Fibroblast of skin of back (primary cell): ENCODE measurements at regions not wholly inside any gene's neighbourhood (a gene's known extent, or its start where the extent isn't known, plus 50 kb on each side); places are given as distances from the start of the nearest gene placed in this dataset.
A peak's percentile ranks its signal among the peaks of the same experiment; 100 is the strongest.
"Not testable (repeated sequence)": the region's sequence is repeated elsewhere in the genome, so short reads cannot be mapped to it uniquely, and the experiment has no call there.

Experiments used
- DNase-seq: peaks from one replicate; pipeline ENCODE4 v3.0.0-alpha.2; 2013

- DNase-seq = no peak
Observed at GRCh38 chr12:87556985-87557384, 472.2 kb downstream of the C12orf50 start.

- DNase-seq = not testable (repeated sequence)
Observed at GRCh38 chr12:87531213-87531612, 498.0 kb downstream of the C12orf50 start.

- no peak for DNase-seq
Observed at GRCh38 chr12:87529413-87529812, 499.8 kb downstream of the C12orf50 start.

GRCh38 chr12:87520968-87521367 lies 508.2 kb downstream of the C12orf50 start:
- DNase-seq = no peak

- DNase-seq = no peak
Observed at GRCh38 chr12:87518481-87518880, 510.7 kb downstream of the C12orf50 start.

- DNase-seq = no peak
Observed at GRCh38 chr12:87518036-87518435, 511.2 kb downstream of the C12orf50 start.

DNA sequence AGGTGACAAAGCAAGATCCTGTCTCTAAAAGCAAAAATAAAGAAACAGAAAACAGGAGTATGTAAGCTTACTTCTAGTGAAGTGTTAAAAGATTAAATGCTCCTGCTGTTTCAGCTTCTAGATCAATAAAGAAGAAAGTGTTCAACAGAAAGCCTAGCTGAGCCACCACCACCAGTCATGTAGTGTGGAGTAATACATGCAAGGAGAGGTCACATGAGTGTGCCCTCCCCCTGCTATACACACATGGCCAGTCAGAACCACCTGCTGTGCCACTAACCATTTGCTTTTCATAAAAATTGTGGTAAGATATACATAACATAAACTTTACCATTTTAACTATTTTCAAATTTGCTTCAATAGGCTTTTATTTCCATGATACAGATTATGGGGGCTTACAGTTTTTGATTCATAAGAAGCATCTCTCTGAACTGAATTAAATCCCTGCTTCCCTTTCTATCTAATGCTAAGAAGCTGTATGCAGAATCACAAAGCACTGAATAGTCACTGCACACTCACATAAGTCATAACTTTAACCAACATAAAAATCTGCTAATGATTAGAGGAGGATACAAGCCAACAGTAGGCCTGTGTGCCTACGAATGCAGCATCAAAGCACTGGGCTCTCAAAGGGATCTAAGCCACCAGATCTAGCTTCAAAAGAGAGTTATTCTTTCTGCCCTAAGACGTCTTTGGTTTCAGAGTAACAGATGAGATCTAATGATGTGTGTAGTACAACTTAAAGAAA lies 515.5 kb downstream of the C12orf50 start:
- DNase-seq = no peak

GRCh38 chr12:87511371-87511770 lies 517.8 kb downstream of the C12orf50 start:
- DNase-seq = no peak

DNA sequence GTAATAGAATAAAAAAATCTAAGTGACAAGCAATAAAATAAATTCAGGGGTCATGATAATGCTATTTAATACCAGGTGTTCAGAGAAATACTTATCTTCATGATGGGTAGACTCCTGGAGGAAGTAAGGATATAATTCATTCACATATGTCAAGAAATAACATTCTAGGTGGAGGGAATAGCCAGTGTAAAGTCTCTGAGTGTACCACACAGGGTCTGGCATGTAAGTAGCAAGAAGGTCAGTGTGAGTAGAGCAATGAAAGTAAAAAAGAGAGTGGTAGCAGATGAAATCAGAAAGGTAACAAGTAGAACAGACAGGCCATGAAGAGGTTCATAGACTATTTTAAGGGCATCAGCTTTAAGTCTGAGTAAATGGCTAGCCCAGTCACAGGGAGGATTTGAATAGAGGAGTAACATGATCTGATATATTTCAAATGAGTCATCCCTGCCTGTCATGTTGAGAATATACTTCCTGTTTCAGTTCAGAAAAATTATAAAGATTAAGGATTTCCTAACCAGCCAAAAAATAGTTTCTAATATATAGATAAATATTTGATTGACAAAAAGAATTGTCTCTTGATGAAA lies 519.9 kb downstream of the C12orf50 start:
- peak; percentile 66 for DNase-seq

- DNase-seq = no peak
Observed at GRCh38 chr12:87491598-87491997, 537.6 kb downstream of the C12orf50 start.

- DNase-seq = no peak
Observed at GRCh38 chr12:87491089-87491488, 538.1 kb downstream of the C12orf50 start.

GRCh38 chr12:87469295-87469694 lies 559.9 kb downstream of the C12orf50 start:
- peak; percentile 39 for DNase-seq

- DNase-seq = peak; percentile 1
Observed at GRCh38 chr12:87467936-87468335, 561.3 kb downstream of the C12orf50 start.

GRCh38 chr12:87464565-87464964 lies 564.6 kb downstream of the C12orf50 start:
- DNase-seq = no peak

DNA sequence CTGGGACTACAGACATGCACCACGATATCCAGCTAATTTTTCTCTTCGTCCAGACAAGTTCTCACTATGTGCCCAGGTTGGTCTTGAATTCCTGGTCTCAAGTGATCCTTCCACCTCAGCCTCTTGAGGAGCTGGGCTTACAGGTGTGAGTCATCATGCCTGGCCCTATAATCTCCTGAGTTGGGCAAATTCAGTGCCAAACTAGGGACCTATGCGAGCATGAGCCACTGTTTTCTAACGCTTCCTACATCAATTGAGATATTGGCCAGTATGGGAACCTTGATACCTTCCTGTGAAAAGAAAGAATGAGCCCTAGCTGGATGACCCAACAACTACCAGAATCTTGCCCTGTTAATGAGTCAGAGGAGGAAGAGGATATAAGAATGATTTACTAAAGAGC lies 585.2 kb downstream of the C12orf50 start:
- no peak for DNase-seq

DNA sequence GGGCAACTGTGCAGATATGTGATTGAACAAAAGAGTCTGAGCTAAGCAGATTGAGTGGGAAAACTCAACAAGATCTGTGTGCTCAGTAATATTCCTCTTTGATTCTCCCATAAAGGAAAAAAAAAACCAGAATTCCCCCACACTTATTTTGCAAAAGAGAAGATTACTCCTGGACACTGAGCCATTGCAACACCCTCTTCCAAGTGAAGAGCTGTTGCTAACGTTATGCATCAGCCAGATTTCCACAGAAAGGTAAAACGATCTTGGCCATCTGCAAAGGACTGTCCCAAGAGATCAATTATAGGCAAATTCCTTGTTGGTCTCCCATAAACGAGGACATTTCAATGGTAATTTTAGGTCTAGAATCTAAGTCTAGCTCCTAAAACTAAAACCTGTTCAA lies 587.7 kb downstream of the C12orf50 start:
- no peak for DNase-seq

DNA sequence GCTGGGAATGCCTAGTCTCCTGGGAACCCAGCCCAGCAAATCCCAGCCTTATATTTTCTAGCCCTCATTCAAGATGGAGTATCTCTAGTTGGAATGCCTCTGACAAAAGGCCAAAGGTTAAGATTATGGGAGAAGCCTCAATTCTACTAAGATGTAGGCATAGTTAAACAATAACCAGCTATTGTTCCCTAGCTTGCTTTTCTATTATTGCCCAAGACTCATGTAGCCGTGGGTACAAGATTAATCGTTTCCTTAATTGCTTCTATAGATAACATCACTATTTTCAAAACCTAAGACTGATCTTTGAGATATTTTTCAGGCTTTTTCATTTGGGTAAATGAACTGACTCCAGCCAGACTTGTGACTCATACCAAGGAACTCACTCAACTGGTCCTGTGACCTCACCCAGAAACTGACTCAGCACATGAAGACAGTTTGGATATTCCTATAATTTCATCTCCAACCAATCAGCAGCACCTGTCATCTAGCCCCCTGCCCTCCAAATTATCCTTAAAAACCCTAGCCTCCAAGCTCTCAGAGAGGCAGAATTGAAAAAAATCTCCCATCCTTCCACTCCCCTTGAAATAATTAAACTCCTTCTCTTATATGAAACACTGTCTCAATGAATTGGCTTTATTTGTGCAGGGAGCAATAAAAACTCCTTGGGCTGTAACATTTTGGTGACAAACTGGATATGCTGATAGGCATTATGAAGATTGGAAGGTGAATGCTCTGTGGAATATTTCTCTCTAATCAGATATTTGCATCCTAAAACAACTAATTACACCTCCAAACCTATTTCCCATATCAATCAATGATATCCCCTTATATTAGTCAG lies 589.0 kb downstream of the C12orf50 start:
- DNase-seq = peak; percentile 86

DNA sequence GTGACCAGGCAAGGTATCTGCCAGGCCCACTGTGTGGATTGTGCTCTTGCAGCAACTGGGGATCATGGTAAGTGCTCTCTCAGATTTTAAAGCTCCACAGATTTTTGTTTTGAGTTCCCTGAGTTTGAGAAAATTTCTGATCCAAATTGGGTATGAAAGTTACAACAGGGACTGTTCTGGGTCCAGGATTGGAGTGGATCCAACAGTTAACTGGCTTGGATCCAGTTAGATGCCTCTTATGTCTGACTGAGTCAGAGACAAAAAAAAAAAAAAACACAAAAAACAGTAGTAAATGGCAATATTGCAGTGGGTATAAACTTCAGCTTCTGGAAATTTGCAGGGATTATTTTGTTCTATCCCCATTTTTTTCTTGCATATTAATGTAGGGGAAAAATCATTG lies 598.8 kb downstream of the C12orf50 start:
- no peak for DNase-seq

- DNase-seq = peak; percentile 29
Observed at GRCh38 chr12:87428701-87429277, 600.4 kb downstream of the C12orf50 start.

DNA sequence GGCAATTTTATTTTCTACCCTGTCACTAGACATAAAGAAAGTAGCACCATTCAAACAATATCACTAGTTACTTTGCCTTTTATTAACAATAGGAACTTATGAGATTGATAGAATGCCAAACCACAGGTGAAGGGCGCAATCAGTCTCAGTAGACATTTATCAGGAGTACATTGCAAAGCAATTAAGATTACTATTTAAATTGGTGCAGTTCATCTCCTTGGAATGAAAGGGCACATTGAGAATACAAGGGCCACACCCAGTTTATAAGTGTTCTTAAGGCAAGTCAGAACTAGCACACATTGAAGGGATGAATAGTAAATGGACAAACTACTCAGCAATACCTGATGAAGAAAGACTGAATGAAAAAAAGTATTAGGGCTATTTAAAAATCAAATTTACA lies 601.4 kb downstream of the C12orf50 start:
- DNase-seq = no peak

DNA sequence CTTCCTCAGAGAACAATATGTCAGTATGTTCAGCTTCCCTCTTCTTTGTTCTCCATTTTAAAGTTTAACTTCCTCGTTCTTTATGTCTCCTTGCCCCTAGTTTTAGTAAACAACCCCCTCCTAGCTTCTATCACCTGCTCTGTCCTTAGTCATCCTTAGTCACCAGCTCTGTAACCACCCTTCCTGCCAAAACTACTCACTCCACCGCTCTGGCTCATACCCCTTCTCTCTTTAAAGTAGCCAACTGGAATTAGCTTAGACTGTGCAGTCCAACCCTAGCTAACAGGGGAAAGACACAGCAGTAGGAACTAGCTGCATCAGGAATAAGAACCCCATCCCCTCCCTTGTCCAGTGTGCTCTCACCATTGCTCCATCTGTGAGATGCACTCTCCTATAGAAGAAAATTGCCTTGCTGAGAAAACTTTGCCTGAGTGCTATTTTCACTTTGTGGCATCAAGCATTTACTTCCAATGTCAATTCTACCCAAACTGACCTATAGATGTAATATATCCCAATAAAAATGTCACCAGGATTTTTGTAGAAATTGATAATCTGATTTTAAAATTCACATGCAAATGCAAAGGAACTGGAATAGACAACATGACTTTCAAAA lies 603.2 kb downstream of the C12orf50 start:
- no peak for DNase-seq

GRCh38 chr12:87421233-87421632 lies 608.0 kb downstream of the C12orf50 start:
- not testable (repeated sequence) for DNase-seq

GRCh38 chr12:87413784-87414183 lies 615.4 kb downstream of the C12orf50 start:
- DNase-seq = peak; percentile 57
